Fibroblast of pulmonary artery (primary cell): ENCODE measurements at regions not wholly inside any gene's neighbourhood (a gene's known extent, or its start where the extent isn't known, plus 50 kb on each side); places are given as distances from the start of the nearest gene placed in this dataset.

Experiments used
- DNase-seq: peaks from one replicate; pipeline ENCODE4 v3.0.0-alpha.2; 2010; ENCODE audit warnings: low read depth
- H3K4me3 ChIP-seq: replicated peaks from 2 replicates; pipeline ENCODE4 v1.5.1; 2011; ENCODE audit warnings: low read depth, mild to moderate bottlenecking, control low read depth, low read length, moderate library complexity
- CTCF ChIP-seq: IDR thresholded peaks from 2 replicates; pipeline ENCODE4 v1.5.1; 2011; ENCODE audit warnings: mild to moderate bottlenecking, control low read depth, low read length, inconsistent platforms; ENCODE audit errors: missing control alignments

GRCh38 chr9:13431222-13431536 lies 151.7 kb upstream of the MPDZ start:
- no peak for TF ChIP-seq CTCF
- no peak overlapping the region for H3K4me3 ChIP-seq
- no peak for DNase-seq

DNA sequence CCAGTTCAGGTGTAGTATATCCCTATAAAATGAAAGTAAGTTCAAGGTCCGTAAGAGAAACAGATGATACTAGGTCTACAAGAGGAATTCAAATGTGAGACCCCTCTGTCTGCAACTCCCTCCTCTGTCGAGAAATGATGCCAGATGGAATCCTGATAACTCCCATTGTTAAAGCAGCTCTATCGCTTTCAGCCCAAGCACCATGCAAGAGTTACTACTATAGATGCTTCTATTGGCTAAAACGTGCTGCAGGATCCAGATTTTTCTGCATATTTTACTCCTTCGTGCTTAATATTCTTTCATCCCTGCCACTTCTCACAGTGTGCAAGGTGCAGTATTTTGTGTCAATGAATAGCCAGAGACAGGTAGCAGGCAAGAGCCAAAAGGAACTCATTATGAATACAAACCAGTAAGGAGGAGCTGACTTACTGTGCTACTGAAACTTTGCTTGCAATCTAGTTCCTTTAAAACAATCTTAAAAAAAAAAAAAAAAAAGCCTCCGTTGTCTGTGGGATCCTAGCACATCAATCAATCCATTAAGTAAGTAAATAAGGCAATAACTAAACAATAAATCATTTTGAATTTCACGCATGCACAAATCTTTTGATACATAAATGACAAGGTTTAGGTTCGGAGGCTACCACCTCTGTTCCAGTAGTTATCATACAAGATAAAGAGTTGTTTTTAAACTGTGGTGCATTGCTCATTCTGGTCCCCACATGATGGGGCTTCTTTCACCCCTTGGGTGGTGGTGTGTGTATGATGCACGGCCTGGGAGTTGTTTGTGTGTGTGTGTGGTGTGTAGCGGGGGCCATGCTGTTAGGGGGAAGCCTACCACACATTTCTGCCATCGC lies 151.1 kb upstream of the MPDZ start:
- H3K4me3 ChIP-seq = no peak overlapping the region
- TF ChIP-seq CTCF = no peak
- no peak for DNase-seq

DNA sequence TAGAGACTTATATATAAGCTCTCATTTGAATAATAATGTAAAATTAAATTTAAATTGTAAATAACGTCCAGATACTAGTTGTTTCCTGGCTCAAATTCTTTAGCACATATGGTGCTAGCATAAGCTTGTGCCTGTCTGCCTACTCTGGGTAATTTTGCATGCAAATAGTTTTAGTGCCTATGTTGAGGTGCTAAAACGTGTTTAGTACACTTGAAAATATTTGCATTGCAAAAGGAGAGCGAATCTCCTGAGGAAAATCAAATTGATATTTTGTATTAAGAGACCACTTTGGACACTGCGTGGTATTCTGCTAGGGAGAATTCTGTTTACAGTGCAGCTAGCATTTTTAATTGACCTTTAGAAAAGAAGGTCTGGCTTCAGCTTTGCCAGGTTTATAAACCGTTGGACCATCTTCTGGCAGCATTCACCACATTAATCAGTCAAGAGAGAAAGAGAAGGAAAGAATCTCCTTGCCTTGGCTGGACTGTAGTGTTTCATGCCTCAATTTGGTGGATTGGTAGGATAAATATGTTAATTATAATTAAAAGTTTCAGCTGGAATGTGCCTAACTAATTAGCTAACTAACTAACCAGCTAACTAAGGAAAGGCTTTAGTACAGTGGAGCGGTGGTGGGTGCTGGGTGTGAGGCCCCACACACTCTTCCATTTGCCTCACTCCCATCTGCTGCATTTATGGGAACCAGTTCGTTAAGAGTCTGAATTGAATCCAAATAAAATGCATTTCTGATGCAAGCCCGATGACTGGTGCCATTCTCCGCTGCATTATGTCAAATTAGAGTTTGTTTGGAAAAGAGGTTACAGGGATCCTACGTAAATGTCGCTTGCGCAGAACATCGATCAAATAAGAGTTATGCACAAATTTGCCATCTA lies 150.1 kb upstream of the MPDZ start:
- DNase-seq = no peak
- no peak for TF ChIP-seq CTCF
- H3K4me3 ChIP-seq = no peak overlapping the region

DNA sequence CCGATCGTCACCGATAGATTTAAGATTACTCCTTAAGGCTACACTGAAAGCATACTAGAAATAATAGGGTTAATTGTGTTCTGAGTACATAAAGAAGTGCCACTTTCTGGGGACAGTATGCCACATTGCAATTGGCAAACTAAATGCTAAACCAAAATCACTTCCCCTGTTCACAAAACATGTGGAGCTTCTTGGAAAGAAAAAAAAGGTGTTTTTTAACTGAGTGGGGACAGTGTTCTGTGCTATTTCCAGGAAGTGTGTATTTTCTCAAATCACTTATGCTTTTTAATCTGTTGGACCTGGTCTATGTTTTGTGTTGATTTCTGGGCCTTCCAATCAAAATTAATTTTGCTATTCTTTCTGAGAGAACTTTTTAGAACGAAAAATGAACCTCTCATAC lies 149.3 kb upstream of the MPDZ start:
- DNase-seq = no peak
- TF ChIP-seq CTCF = no peak
- no peak overlapping the region for H3K4me3 ChIP-seq

DNA sequence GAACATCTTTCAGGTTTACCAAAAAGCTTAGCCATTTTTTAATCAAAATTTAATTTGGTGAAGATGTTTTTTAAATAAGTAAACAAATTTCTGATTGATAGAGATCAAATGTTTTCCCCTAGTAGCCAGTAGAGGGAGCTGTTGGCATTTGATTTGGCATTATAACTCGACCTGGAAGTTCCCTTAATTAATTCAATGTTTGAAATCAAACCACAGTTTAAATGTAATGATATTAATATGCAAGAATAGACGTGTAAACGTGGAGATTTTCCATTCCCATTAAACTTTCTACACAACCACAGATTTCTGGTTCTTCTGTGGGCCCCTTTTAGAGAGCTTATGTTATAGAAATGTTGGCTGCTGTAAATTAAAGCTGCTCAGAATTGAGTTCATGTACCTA lies 148.1 kb upstream of the MPDZ start:
- TF ChIP-seq CTCF = peak; percentile 60

DNA sequence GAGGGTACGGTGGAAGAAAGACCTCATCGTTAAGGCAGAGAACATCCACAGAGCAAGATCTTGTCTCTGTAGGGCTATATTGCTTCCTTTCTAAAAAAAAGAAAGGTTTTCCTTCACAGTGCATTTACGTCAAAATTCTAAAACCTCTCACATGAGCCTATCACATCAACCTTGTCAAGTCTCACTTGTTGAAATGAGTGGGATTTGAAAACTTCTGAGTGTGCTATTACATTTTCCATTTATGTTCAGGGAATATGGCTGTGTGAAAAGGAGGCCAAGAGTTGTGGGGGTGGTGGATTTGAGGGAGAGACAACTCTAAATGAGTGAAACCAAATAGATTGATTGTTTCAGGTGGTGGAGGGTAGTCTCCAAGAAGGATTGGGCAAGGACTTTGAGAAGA lies 147.1 kb upstream of the MPDZ start:
- no peak for TF ChIP-seq CTCF
- H3K4me3 ChIP-seq = no peak overlapping the region
- DNase-seq = no peak

More for the DNA sequence above, 148.1 kb upstream of the MPDZ start:
- peak; percentile 86 for DNase-seq
- H3K4me3 ChIP-seq = no peak overlapping the region
